ENCODE measurements at regions not wholly inside any gene's neighbourhood (a gene's known extent, or its start where the extent isn't known, plus 50 kb on each side); places are given as distances from the start of the nearest gene placed in this dataset.

DNA sequence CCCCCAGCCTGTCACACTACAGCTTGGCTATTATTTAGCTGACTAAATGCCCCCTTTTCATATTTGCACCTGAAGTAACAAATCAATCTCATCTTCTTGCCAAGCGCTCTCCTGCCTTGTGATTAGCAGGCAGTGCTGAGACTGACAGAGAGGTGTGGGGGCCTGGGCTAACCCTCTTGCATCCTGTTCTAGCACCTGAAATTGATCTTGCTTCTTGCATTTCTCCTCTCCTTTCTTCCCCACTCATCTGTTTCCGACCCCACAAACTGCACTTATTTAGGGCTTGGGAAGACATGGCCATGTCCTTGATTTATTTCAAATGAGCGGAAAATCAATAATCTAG is 309.0 kb upstream of the PROK2 start:
- Histone ChIP-seq H3K9ac (no peak overlapping the region), H3K4me1 (ENCODE audit: low read depth, poor library complexity, severe bottlenecking) (no peaks in the 10 kb centered on the region), H4K20me1 (ENCODE audit: insufficient read depth) (no peaks in the 10 kb centered on the region), H3K27ac (no peak overlapping the region), H3K27me3 (ENCODE audit: insufficient read depth, low read depth) (no peaks in the 10 kb centered on the region), H3K36me3 (ENCODE audit: insufficient read depth) (no peaks in the 10 kb centered on the region), H2AFZ (ENCODE audit: low read depth) (no peak overlapping the region), H3K4me2 (no peak overlapping the region), H3K4me3 (IDR thresholded peaks at IDR 0.05; ENCODE audit: insufficient read depth, low read depth, low read length) (no peak overlapping the region), H3K79me2 (ENCODE audit: insufficient read depth, low read depth) (no peaks in the 10 kb centered on the region)
- TF ChIP-seq CTCF (conservative IDR thresholded peaks at IDR 0.05; ENCODE audit: low read depth, low read length): no peak

DNA sequence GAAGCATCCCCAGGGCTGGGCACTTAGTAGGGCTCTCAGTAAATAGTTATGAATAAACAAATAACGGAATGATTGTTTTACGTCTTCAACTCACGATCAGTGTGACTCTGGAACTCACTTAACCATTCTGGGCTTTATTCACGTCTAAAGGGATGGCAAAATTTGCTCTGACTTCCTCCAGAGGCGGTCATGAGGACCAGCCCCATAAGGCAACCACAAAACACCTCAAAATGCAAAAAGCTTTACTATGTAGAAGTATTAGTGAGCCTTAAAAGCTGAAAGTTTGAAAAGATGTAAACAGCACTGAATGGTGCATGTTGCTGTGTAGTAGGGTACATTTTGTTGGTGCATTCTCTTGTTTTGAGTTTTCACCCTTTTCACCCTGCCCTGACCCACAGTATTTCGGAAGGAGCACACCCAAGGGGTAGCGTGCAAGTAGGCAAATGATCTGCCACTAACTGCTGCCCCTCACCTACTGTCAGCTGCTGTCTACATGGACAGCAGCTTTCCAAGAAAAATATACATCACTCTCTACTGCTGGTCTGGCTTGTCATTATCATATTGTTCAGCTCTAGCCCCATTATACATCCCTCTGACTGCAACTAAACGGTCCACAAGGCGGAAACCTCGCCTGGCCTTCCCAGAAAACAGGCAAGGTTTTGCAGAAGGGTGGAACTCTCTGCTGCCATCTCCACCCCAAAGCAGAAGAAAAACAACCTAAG is 308.5 kb upstream of the PROK2 start:
- H3K4me3 ChIP-seq (IDR thresholded peaks at IDR 0.05; ENCODE audit: insufficient read depth, low read depth, low read length): no peak overlapping the region
- H3K4me1 ChIP-seq (ENCODE audit: low read depth, poor library complexity, severe bottlenecking): no peaks in the 10 kb centered on the region
- no peak for TF ChIP-seq CTCF (conservative IDR thresholded peaks at IDR 0.05; ENCODE audit: low read depth, low read length)
- H3K4me2 ChIP-seq: no peak overlapping the region
- H3K9ac ChIP-seq: no peak overlapping the region
- H3K36me3 ChIP-seq (ENCODE audit: insufficient read depth): no peaks in the 10 kb centered on the region
- no peak overlapping the region for H2AFZ ChIP-seq (ENCODE audit: low read depth)
- no peaks in the 10 kb centered on the region for H4K20me1 ChIP-seq (ENCODE audit: insufficient read depth)
- H3K79me2 ChIP-seq (ENCODE audit: insufficient read depth, low read depth): no peaks in the 10 kb centered on the region
- H3K27ac ChIP-seq: no peak overlapping the region
- H3K27me3 ChIP-seq (ENCODE audit: insufficient read depth, low read depth): no peaks in the 10 kb centered on the region

GRCh38 chr3:72092778-72093177 is 307.8 kb upstream of the PROK2 start:
- no peaks in the 10 kb centered on the region for H3K36me3 ChIP-seq (ENCODE audit: insufficient read depth)
- H3K79me2 ChIP-seq (ENCODE audit: insufficient read depth, low read depth): no peaks in the 10 kb centered on the region
- no peaks in the 10 kb centered on the region for H3K27me3 ChIP-seq (ENCODE audit: insufficient read depth, low read depth)
- H3K4me3 ChIP-seq (IDR thresholded peaks at IDR 0.05; ENCODE audit: insufficient read depth, low read depth, low read length): no peak overlapping the region
- H3K4me1 ChIP-seq (ENCODE audit: low read depth, poor library complexity, severe bottlenecking): no peaks in the 10 kb centered on the region
- H2AFZ ChIP-seq (ENCODE audit: low read depth): no peak overlapping the region
- H3K9ac ChIP-seq: no peak overlapping the region
- H4K20me1 ChIP-seq (ENCODE audit: insufficient read depth): no peaks in the 10 kb centered on the region
- H3K27ac ChIP-seq: no peak overlapping the region
- TF ChIP-seq CTCF (conservative IDR thresholded peaks at IDR 0.05; ENCODE audit: low read depth, low read length): no peak
- H3K4me2 ChIP-seq: no peak overlapping the region

DNA sequence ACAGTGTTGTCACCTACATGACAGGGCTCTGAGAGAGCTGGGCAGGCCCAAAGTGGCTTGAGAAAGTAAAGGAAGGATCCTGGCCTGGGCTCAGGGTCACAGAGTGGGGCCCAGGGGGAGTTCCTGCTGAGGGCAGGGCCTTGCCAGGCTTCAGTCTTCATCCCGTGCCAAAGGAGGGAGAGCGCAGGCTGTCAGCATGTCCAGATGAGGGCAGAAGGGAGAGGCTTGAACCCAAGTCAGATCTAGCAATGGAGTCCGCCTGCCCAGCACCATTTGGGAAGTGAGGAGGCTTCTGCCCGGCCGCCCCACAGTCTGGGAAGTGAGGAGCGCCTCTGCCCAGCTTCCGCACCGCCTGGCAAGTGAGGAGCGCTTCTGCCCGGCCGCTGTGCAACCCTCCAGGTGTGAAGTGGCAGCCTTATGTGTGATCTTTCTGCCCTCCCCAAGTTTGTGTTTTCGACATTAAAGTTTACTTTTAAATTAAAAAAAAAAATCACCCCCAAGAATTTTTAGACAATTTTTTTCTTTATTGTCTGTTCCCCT is 303.6 kb upstream of the PROK2 start:
- no peaks in the 10 kb centered on the region for H3K27me3 ChIP-seq (ENCODE audit: insufficient read depth, low read depth)
- H3K79me2 ChIP-seq (ENCODE audit: insufficient read depth, low read depth): no peaks in the 10 kb centered on the region

More for the DNA sequence above, 303.6 kb upstream of the PROK2 start:
- no peak overlapping the region for H3K27ac ChIP-seq
- no peak for TF ChIP-seq CTCF (conservative IDR thresholded peaks at IDR 0.05; ENCODE audit: low read depth, low read length)
- H3K4me3 ChIP-seq (IDR thresholded peaks at IDR 0.05; ENCODE audit: insufficient read depth, low read depth, low read length): no peak overlapping the region
- H3K4me2 ChIP-seq: no peak overlapping the region
- no peak overlapping the region for H3K9ac ChIP-seq
- no peaks in the 10 kb centered on the region for H3K4me1 ChIP-seq (ENCODE audit: low read depth, poor library complexity, severe bottlenecking)
- H4K20me1 ChIP-seq (ENCODE audit: insufficient read depth): no peaks in the 10 kb centered on the region
- H3K36me3 ChIP-seq (ENCODE audit: insufficient read depth): no peaks in the 10 kb centered on the region
- H2AFZ ChIP-seq (ENCODE audit: low read depth): no peak overlapping the region
